Cardiac muscle cell (in vitro differentiated cells and primary cell): ENCODE measurements at regions not wholly inside any gene's neighbourhood (a gene's known extent, or its start where the extent isn't known, plus 50 kb on each side); places are given as distances from the start of the nearest gene placed in this dataset.

Experiments
- DNase-seq, 2 donors: peaks; one replicate each; pipeline versions ENCODE4 v3.0.0 to v3.0.0-alpha.2; 2010 to 2017; ENCODE audit warnings: low read depth in 1 of 2, low spot score in 1 of 2
- H3K27ac ChIP-seq: fragments of 200-600 bp; sonication (generic); 2 replicates; pipeline ENCODE4 v1.5.1; 2016
- H3K27me3 ChIP-seq: fragments of 200-600 bp; sonication (generic); 2 replicates; pipeline ENCODE4 v1.6.0; 2016; ENCODE audit warnings: control low read depth
- H3K36me3 ChIP-seq: fragments of 200-600 bp; sonication (generic); 2 replicates; pipeline ENCODE4 v1.5.1; 2016; ENCODE audit warnings: control low read depth
- H3K4me1 ChIP-seq: fragments of 200-600 bp; sonication (generic); 2 replicates; pipeline ENCODE4 v1.8.1; 2017; ENCODE audit warnings: low read depth, mild to moderate bottlenecking, mixed run types
- H3K4me3 ChIP-seq: fragments of 200-600 bp; sonication (generic); 2 replicates; pipeline ENCODE4 v1.5.1; 2016; ENCODE audit warnings: mild to moderate bottlenecking
- H3K9me3 ChIP-seq: fragments of 200-600 bp; sonication (generic); 2 replicates; pipeline ENCODE4 v1.5.1; 2017; ENCODE audit warnings: low read depth, mild to moderate bottlenecking, control low read depth
- CTCF ChIP-seq: IDR thresholded peaks from 2 replicates; pipeline ENCODE4 v1.5.1; 2012; ENCODE audit warnings: low read depth, mild to moderate bottlenecking, low read length

DNA sequence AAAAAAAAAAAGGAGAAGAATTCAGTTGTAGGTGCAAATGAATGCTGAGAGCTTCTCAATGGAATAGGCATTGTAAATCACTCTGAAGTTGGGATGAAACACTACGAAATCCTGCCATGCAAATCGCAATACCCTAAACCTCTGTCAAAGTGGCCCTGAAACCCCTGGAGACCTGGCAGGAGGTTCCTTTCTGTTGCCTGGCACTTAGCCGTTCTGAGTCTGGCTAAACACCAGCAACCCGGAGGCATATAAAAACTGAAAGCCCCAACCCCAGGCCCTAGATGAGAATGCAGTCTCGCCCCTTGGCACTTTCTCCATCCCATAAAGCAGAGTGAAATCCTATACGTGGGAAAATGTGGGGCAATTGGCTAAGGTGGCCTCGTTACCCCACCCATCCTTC lies 151.5 kb upstream of the PARP11 start:
- TF ChIP-seq CTCF = no peak
- no peak for DNase-seq
- Histone ChIP-seq H3K4me1 (no peaks in the 10 kb centered on the region), H3K9me3 (no peaks in the 10 kb centered on the region), H3K27me3 (peaks cover 32% of the 10 kb centered on the region), H3K36me3 (no peaks in the 10 kb centered on the region), H3K4me3 (no peak overlapping the region), H3K27ac (no peak overlapping the region)

GRCh38 chr12:4015225-4016091 lies 142.3 kb upstream of the PARP11 start:
- H3K4me3 ChIP-seq = no peak overlapping the region
- H3K36me3 ChIP-seq = no peaks in the 10 kb centered on the region
- no peak overlapping the region for H3K27ac ChIP-seq
- no peaks in the 10 kb centered on the region for H3K9me3 ChIP-seq
- TF ChIP-seq CTCF = no peak
- H3K4me1 ChIP-seq = no peaks in the 10 kb centered on the region
- no peaks in the 10 kb centered on the region for H3K27me3 ChIP-seq
- no peak for DNase-seq

DNA sequence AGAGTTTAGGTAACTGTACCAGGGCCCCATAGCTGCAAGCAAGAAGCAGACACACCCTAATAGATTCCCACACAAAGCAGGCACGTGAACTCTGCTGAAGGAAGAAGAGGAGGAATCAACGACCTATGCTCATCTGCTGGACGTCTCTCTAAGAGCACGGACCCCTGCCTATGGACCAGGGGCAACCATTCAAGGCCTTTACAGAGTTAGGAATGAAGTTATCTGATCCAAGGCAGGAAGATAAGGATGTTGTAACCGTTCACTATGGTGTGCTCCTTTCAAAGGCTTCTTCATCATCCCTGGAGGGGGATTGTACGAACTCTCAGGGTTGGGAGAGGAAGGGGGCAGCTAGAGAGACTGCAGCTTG lies 141.6 kb upstream of the PARP11 start:
- Histone ChIP-seq H3K9me3 (no peaks in the 10 kb centered on the region), H3K27ac (no peak overlapping the region), H3K4me3 (no peak overlapping the region), H3K27me3 (no peaks in the 10 kb centered on the region), H3K4me1 (no peaks in the 10 kb centered on the region), H3K36me3 (no peaks in the 10 kb centered on the region)
- no peak for DNase-seq
- TF ChIP-seq CTCF = no peak

DNA sequence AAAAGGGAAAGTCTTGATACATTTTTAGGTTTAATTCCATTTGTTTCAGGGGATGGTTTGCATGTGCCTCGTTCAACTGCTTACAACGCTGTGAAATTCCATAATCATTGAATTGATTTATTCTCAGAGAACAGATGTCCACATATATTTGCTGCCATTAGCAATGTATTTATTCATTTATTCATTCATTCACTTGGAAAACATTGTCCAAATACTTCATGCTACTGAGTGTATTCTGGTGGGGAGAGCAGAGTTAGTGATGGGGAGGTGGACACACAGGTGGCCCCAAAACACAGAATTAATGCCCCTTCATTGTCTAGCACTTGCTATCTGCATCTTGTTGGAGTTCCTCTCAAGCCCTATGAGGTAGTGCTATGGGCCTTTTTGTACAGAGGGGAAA lies 141.2 kb upstream of the PARP11 start:
- DNase-seq = no peak
- no peak for TF ChIP-seq CTCF

GRCh38 chr12:4012977-4013968 lies 140.1 kb upstream of the PARP11 start:
- no peak for DNase-seq
- H3K4me1 ChIP-seq = no peaks in the 10 kb centered on the region
- H3K4me3 ChIP-seq = no peak overlapping the region
- H3K27me3 ChIP-seq = no peaks in the 10 kb centered on the region
- H3K9me3 ChIP-seq = no peaks in the 10 kb centered on the region
- no peak overlapping the region for H3K27ac ChIP-seq
- no peak for TF ChIP-seq CTCF
- H3K36me3 ChIP-seq = no peaks in the 10 kb centered on the region

More for the DNA sequence above, 141.2 kb upstream of the PARP11 start:
- Histone ChIP-seq H3K27ac (no peak overlapping the region), H3K4me1 (no peaks in the 10 kb centered on the region), H3K4me3 (no peak overlapping the region), H3K27me3 (no peaks in the 10 kb centered on the region), H3K36me3 (no peaks in the 10 kb centered on the region), H3K9me3 (no peaks in the 10 kb centered on the region)
